ENCODE measurements at regions not wholly inside any gene's neighbourhood (a gene's known extent, or its start where the extent isn't known, plus 50 kb on each side); places are given as distances from the start of the nearest gene placed in this dataset.

- no peaks in the 10 kb centered on the region for H3K79me2 ChIP-seq (ENCODE audit: insufficient read depth, low read length)
- no peak overlapping the region for H3K27ac ChIP-seq (ENCODE audit: low read depth in 1 of 2, low read length in 2 of 2)
- Mint-ChIP-seq H3K27ac (no peak overlapping the region), H3K36me3 (no peaks in the 10 kb centered on the region), H3K4me1 (no peaks in the 10 kb centered on the region), H3K9me3 (peaks cover 2 to 21% (median 6%) of the 10 kb centered on the region in 7 donors), H3K27me3 (ENCODE audit: low read depth in 3 of 3) (peaks cover 0 to 1% (median 0%) of the 10 kb centered on the region in 3 donors), H3K4me3 (no peak overlapping the region)
- 99% methylated on average over 11 of the region's 11 CpGs for WGBS (ENCODE audit: insufficient coverage)
- no peaks in the 10 kb centered on the region for H3K36me3 ChIP-seq (replicated peaks in 1 of 2; ENCODE audit: control insufficient read depth in 1 of 2, insufficient read depth in 2 of 2, low read length in 2 of 2)
- H2AFZ ChIP-seq (ENCODE audit: insufficient read depth, low read depth, low read length, poor library complexity, severe bottlenecking), result no peak overlapping the region
- H3K4me2 ChIP-seq (replicated peaks; ENCODE audit: extremely low read depth, low read length, poor library complexity, severe bottlenecking), result no peak overlapping the region
- no peaks in the 10 kb centered on the region for H3K4me1 ChIP-seq (ENCODE audit: control insufficient read depth in 1 of 2, insufficient read depth in 2 of 2, low read length in 2 of 2)
- H3K9me3 ChIP-seq (replicated peaks in 1 of 2; ENCODE audit: control insufficient read depth in 1 of 2, insufficient read depth in 1 of 2, low read length in 2 of 2), result peaks cover 0 to 15% of the 10 kb centered on the region in 2 donors
- no peaks in the 10 kb centered on the region for H4K20me1 ChIP-seq (ENCODE audit: insufficient read depth, low read length)
- H3K4me3 ChIP-seq (replicated peaks in 1 of 3; ENCODE audit: low read depth in 2 of 3, low read length in 3 of 3), result no peak overlapping the region
- no peaks in the 10 kb centered on the region for H3K27me3 ChIP-seq (ENCODE audit: control insufficient read depth in 2 of 2, insufficient read depth in 2 of 2, low read length in 2 of 2)
- DNase-seq, result no peak
- no peak for TF ChIP-seq CTCF (IDR thresholded peaks at IDR 0.05)
- H3K9ac ChIP-seq (ENCODE audit: insufficient read depth, low read length, poor library complexity, severe bottlenecking), result no peak overlapping the region
- intact Hi-C loops (cut with micrococcal nuclease), result no loop called here
Observed at GRCh38 chr2:193506035-193506434, 1311.3 kb upstream of the TMEFF2 start.

GRCh38 chr2:193505620-193506019, 1310.9 kb upstream of the TMEFF2 start:
- intact Hi-C loops (cut with micrococcal nuclease), result no loop called here
- Mint-ChIP-seq H3K27me3 (ENCODE audit: low read depth in 3 of 3) (peaks cover 0 to 1% (median 0%) of the 10 kb centered on the region in 3 donors), H3K36me3 (no peaks in the 10 kb centered on the region), H3K4me1 (no peaks in the 10 kb centered on the region), H3K4me3 (no peak overlapping the region), H3K9me3 (peaks cover 2 to 21% (median 6%) of the 10 kb centered on the region in 7 donors), H3K27ac (no peak overlapping the region)
- H3K36me3 ChIP-seq (replicated peaks in 1 of 2; ENCODE audit: control insufficient read depth in 1 of 2, insufficient read depth in 2 of 2, low read length in 2 of 2), result no peaks in the 10 kb centered on the region
- H3K9me3 ChIP-seq (replicated peaks in 1 of 2; ENCODE audit: control insufficient read depth in 1 of 2, insufficient read depth in 1 of 2, low read length in 2 of 2), result peaks cover 0 to 16% of the 10 kb centered on the region in 2 donors
- no peak overlapping the region for H2AFZ ChIP-seq (ENCODE audit: insufficient read depth, low read depth, low read length, poor library complexity, severe bottlenecking)
- H3K4me1 ChIP-seq (ENCODE audit: control insufficient read depth in 1 of 2, insufficient read depth in 2 of 2, low read length in 2 of 2), result no peaks in the 10 kb centered on the region
- 72% methylated on average over 5 of the region's 7 CpGs for WGBS (ENCODE audit: insufficient coverage)
- no peak overlapping the region for H3K4me2 ChIP-seq (replicated peaks; ENCODE audit: extremely low read depth, low read length, poor library complexity, severe bottlenecking)
- H3K27me3 ChIP-seq (ENCODE audit: control insufficient read depth in 2 of 2, insufficient read depth in 2 of 2, low read length in 2 of 2), result no peaks in the 10 kb centered on the region
- TF ChIP-seq CTCF (IDR thresholded peaks at IDR 0.05), result no peak
- H4K20me1 ChIP-seq (ENCODE audit: insufficient read depth, low read length), result no peaks in the 10 kb centered on the region
- no peak overlapping the region for H3K27ac ChIP-seq (ENCODE audit: low read depth in 1 of 2, low read length in 2 of 2)
- H3K9ac ChIP-seq (ENCODE audit: insufficient read depth, low read length, poor library complexity, severe bottlenecking), result no peak overlapping the region
- H3K79me2 ChIP-seq (ENCODE audit: insufficient read depth, low read length), result no peaks in the 10 kb centered on the region
- no peak overlapping the region for H3K4me3 ChIP-seq (replicated peaks in 1 of 3; ENCODE audit: low read depth in 2 of 3, low read length in 3 of 3)
- no peak for DNase-seq

Measured in CD14-positive monocyte (primary cell).